GM18907 (cell line): ENCODE measurements at regions not wholly inside any gene's neighbourhood (a gene's known extent, or its start where the extent isn't known, plus 50 kb on each side); places are given as distances from the start of the nearest gene placed in this dataset.
"Not testable (repeated sequence)": the region's sequence is repeated elsewhere in the genome, so short reads cannot be mapped to it uniquely, and the experiment has no call there.

Experiments
- ATAC-seq: cut with Tn5 transposase; IDR thresholded peaks from one replicate; pipeline ENCODE4 v1.9.1; 2021; ENCODE audit warnings: mild to moderate bottlenecking, moderate library complexity; ENCODE audit not compliant: unreplicated experiment

GRCh38 chr6:137545073-137545472 lies 50.9 kb upstream of the OLIG3 start:
- ATAC-seq = no peak

- no peak for ATAC-seq
Measured at GRCh38 chr6:137547186-137547585, 53.0 kb upstream of the OLIG3 start.

GRCh38 chr6:137547601-137548000 lies 53.4 kb upstream of the OLIG3 start:
- ATAC-seq = no peak

GRCh38 chr6:137549106-137549505 lies 54.9 kb upstream of the OLIG3 start:
- ATAC-seq = no peak

- ATAC-seq = no peak
Measured at GRCh38 chr6:137550535-137550934, 56.3 kb upstream of the OLIG3 start.

- no peak for ATAC-seq
Measured at GRCh38 chr6:137552146-137552545, 58.0 kb upstream of the OLIG3 start.

GRCh38 chr6:137552809-137553208 lies 58.6 kb upstream of the OLIG3 start:
- no peak for ATAC-seq

- ATAC-seq = not testable (repeated sequence)
Measured at GRCh38 chr6:137559521-137560183, 65.5 kb upstream of the OLIG3 start.

GRCh38 chr6:137560184-137560563 lies 66.0 kb upstream of the OLIG3 start:
- no peak for ATAC-seq

GRCh38 chr6:137568067-137568466 lies 73.9 kb upstream of the OLIG3 start:
- no peak for ATAC-seq

- ATAC-seq = no peak
Measured at GRCh38 chr6:137570393-137570792, 76.2 kb upstream of the OLIG3 start.

- ATAC-seq = peak; percentile 68
Measured at GRCh38 chr6:137571854-137572253, 77.7 kb upstream of the OLIG3 start.

GRCh38 chr6:137573739-137574138 lies 79.5 kb upstream of the OLIG3 start:
- no peak for ATAC-seq

GRCh38 chr6:137579612-137580011 lies 85.4 kb upstream of the OLIG3 start:
- no peak for ATAC-seq

- ATAC-seq = peak; percentile 50
Measured at GRCh38 chr6:137581019-137581707, 87.0 kb upstream of the OLIG3 start.

- not testable (repeated sequence) for ATAC-seq
Measured at GRCh38 chr6:137583519-137583918, 89.3 kb upstream of the OLIG3 start.

GRCh38 chr6:137588472-137588871 lies 94.3 kb upstream of the OLIG3 start:
- ATAC-seq = no peak

- peak; percentile 100 for ATAC-seq
Measured at GRCh38 chr6:137589067-137589848, 95.1 kb upstream of the OLIG3 start.

GRCh38 chr6:137590684-137591083 lies 96.5 kb upstream of the OLIG3 start:
- ATAC-seq = no peak

GRCh38 chr6:137601471-137601870 lies 107.3 kb upstream of the OLIG3 start:
- ATAC-seq = no peak

GRCh38 chr6:137602313-137603197 lies 108.4 kb upstream of the OLIG3 start:
- ATAC-seq = no peak
